GM12874 (cell line): ENCODE measurements at regions not wholly inside any gene's neighbourhood (a gene's known extent, or its start where the extent isn't known, plus 50 kb on each side); places are given as distances from the start of the nearest gene placed in this dataset.

ENCODE experiments used
- CTCF ChIP-seq: IDR thresholded peaks from 2 replicates; pipeline ENCODE4 v1.5.1; 2011; ENCODE audit warnings: low read depth, mild to moderate bottlenecking, control low read depth, low read length, moderate library complexity; ENCODE audit not compliant: insufficient read depth

- no peak for TF ChIP-seq CTCF
These were observed 597.9 kb upstream of the ADAMTS16 start for GRCh38 chr5:4542145-4542778.

GRCh38 chr5:4544049-4544670 is 596.0 kb upstream of the ADAMTS16 start:
- TF ChIP-seq CTCF: no peak

- no peak for TF ChIP-seq CTCF
These were observed 592.6 kb upstream of the ADAMTS16 start for GRCh38 chr5:4547547-4547946.

- TF ChIP-seq CTCF: no peak
These were observed 591.8 kb upstream of the ADAMTS16 start for GRCh38 chr5:4548341-4548740.

GRCh38 chr5:4549351-4549750 is 590.8 kb upstream of the ADAMTS16 start:
- TF ChIP-seq CTCF: no peak

- no peak for TF ChIP-seq CTCF
These were observed 589.1 kb upstream of the ADAMTS16 start for GRCh38 chr5:4551034-4551433.

- TF ChIP-seq CTCF: no peak
These were observed 587.0 kb upstream of the ADAMTS16 start for GRCh38 chr5:4553130-4553529.
